ENCODE measurements at regions not wholly inside any gene's neighbourhood (a gene's known extent, or its start where the extent isn't known, plus 50 kb on each side); places are given as distances from the start of the nearest gene placed in this dataset.

DNA sequence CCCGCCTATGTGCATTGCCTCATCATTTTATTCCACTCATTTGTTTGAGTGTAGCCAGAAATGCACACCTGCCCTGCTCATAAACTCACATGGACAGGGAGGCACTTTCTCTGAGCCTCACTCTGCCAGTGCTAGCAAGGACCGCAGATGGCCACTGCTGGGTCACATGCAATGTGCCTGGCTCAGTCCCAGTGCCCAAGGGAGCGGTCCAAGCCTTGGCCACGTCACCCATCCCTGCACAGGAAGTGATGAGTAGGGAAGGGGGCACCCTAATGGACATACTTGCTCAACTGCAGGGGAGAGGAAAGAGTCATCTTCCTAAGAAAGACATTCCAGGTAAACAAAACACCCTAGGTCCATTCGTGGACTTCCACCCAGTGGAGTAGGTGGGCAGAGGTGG, 630.9 kb downstream of the IRX1 start:
- Histone ChIP-seq H3K9me3 (ENCODE audit: control insufficient read depth, low read length) (no peaks in the 10 kb centered on the region), H3K79me2 (no peaks in the 10 kb centered on the region), H2AFZ (no peak overlapping the region), H3K4me1 (no peaks in the 10 kb centered on the region), H3K9ac (no peak overlapping the region), H3K27ac (no peak overlapping the region), H3K4me3 (ENCODE audit: low read depth, low read length) (no peak overlapping the region), H3K27me3 (ENCODE audit: control insufficient read depth, insufficient read depth, low read length) (peaks cover 3% of the 10 kb centered on the region), H3K4me2 (ENCODE audit: low read length) (no peak overlapping the region), H3K36me3 (ENCODE audit: control insufficient read depth, insufficient read depth, low read length) (no peaks in the 10 kb centered on the region)
- TF ChIP-seq, protein P1, sequence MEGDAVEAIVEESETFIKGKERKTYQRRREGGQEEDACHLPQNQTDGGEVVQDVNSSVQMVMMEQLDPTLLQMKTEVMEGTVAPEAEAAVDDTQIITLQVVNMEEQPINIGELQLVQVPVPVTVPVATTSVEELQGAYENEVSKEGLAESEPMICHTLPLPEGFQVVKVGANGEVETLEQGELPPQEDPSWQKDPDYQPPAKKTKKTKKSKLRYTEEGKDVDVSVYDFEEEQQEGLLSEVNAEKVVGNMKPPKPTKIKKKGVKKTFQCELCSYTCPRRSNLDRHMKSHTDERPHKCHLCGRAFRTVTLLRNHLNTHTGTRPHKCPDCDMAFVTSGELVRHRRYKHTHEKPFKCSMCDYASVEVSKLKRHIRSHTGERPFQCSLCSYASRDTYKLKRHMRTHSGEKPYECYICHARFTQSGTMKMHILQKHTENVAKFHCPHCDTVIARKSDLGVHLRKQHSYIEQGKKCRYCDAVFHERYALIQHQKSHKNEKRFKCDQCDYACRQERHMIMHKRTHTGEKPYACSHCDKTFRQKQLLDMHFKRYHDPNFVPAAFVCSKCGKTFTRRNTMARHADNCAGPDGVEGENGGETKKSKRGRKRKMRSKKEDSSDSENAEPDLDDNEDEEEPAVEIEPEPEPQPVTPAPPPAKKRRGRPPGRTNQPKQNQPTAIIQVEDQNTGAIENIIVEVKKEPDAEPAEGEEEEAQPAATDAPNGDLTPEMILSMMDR (IDR thresholded peaks at IDR 0.05) = no peak

DNA sequence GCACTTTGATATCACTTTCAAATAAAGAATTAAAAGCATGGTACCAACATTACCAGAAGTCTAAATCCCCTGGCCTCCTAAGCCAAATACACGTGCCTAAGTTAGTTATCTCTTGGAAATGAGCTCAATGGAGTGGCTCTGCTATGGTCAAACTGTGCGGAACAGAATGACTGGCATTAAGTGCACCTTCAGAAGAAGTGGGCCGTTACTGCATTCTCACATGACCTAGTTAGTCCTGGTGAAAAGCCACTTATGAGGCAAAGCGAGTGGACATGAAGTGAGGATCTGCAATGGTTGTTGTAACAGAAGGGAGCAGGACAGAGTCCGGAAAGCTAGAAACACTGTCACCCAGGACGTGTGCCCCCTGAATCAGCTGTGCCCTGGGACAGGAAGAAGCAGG, 633.1 kb downstream of the IRX1 start:
- Histone ChIP-seq H3K9ac (no peak overlapping the region), H3K27me3 (ENCODE audit: control insufficient read depth, insufficient read depth, low read length) (peaks cover 3% of the 10 kb centered on the region), H3K4me2 (ENCODE audit: low read length) (no peak overlapping the region), H3K4me1 (no peaks in the 10 kb centered on the region), H3K9me3 (ENCODE audit: control insufficient read depth, low read length) (no peaks in the 10 kb centered on the region), H2AFZ (no peak overlapping the region), H3K4me3 (ENCODE audit: low read depth, low read length) (no peak overlapping the region), H3K27ac (no peak overlapping the region), H3K36me3 (ENCODE audit: control insufficient read depth, insufficient read depth, low read length) (no peaks in the 10 kb centered on the region), H3K79me2 (no peaks in the 10 kb centered on the region)
- TF ChIP-seq, protein P1 (IDR thresholded peaks at IDR 0.05) = no peak

DNA sequence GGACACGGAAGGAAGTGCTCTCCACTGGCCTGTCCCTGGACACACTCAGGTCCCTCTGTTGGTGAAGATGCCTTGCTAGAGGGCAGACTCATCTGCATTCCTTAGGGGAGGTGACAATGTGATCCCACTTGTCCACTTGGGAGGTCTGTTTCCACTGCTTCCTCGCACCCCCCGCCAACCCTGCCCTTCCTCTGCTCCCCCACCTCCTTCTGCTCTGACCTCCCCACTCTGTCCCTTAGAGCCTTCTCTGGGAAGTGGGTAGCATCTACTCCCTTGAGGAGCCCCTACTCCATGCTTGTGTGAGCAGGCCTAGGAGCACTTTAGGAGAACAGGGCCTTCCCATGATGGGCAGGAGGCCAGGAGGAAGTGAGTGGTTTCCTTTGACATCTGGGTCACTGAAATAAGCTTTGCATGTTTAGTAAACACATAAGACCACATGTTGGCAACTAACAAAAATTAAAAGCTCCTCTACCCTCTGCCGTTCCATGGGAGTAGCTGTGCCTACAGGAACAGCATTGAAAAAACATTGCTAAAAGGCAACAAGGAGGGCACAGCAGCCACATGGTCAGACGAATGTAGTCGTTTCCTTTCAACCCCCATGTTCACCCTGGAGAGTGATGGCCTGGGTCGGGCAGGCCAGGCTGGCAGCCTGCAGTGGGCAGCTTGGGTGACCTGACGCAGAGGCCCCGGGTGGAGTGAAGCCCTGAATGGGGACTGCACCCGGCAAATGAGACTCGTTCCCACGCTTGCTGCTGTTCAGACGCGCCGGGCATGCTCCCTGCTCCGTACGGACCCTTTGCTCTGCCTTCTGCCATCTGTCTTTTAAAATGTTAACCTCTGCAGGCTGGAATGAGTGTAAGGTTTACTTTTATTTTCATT, 634.0 kb downstream of the IRX1 start:
- Histone ChIP-seq H3K4me3 (ENCODE audit: low read depth, low read length) (no peak overlapping the region), H2AFZ (no peak overlapping the region), H3K9me3 (ENCODE audit: control insufficient read depth, low read length) (no peaks in the 10 kb centered on the region)

DNA sequence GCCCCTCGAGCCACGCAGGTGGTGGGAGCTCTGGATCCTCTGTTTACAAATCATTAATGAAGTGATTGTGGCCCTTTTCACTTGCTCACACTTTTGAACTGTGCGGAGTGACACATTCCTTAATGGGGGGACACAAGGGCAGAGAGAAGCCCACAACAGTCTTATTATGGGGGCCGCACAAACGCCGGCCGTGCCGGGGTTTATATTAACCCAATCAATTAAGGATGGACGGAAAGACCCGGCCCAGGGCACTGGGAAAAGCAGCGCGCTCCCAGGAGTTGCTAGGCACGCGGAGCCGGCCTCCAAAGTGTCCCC, 634.8 kb downstream of the IRX1 start:
- peaks cover 3% of the 10 kb centered on the region for H3K27me3 ChIP-seq (ENCODE audit: control insufficient read depth, insufficient read depth, low read length)
- H3K27ac ChIP-seq = no peak overlapping the region
- no peak overlapping the region for H3K9ac ChIP-seq
- H2AFZ ChIP-seq = no peak overlapping the region
- no peaks in the 10 kb centered on the region for H3K36me3 ChIP-seq (ENCODE audit: control insufficient read depth, insufficient read depth, low read length)
- H3K4me1 ChIP-seq = no peaks in the 10 kb centered on the region
- no peaks in the 10 kb centered on the region for H3K79me2 ChIP-seq
- no peak overlapping the region for H3K4me2 ChIP-seq (ENCODE audit: low read length)
- no peaks in the 10 kb centered on the region for H3K9me3 ChIP-seq (ENCODE audit: control insufficient read depth, low read length)
- TF ChIP-seq, protein P1 (IDR thresholded peaks at IDR 0.05) = no peak
- H3K4me3 ChIP-seq (ENCODE audit: low read depth, low read length) = no peak overlapping the region

More for the DNA sequence above, 634.0 kb downstream of the IRX1 start:
- Histone ChIP-seq H3K4me2 (ENCODE audit: low read length) (no peak overlapping the region), H3K79me2 (no peaks in the 10 kb centered on the region), H3K27ac (no peak overlapping the region), H3K27me3 (ENCODE audit: control insufficient read depth, insufficient read depth, low read length) (peaks cover 3% of the 10 kb centered on the region), H3K9ac (no peak overlapping the region), H3K36me3 (ENCODE audit: control insufficient read depth, insufficient read depth, low read length) (no peaks in the 10 kb centered on the region), H3K4me1 (no peaks in the 10 kb centered on the region)
- TF ChIP-seq, protein P1 (IDR thresholded peaks at IDR 0.05) = no peak
